Upper lobe of right lung (tissue), 1 donor: ENCODE measurements at regions not wholly inside any gene's neighbourhood (a gene's known extent, or its start where the extent isn't known, plus 50 kb on each side); places are given as distances from the start of the nearest gene placed in this dataset.

ENCODE experiments used
- ATAC-seq: fragments of 200-7000 bp; cut with Tn5 transposase; one replicate; pipeline ENCODE4 v1.9.1; 2020; ENCODE audit warnings: mild to moderate bottlenecking, moderate library complexity
- DNase-seq: peaks from one replicate; pipeline ENCODE4 v3.0.0-alpha.2; 2020
- H3K27ac ChIP-seq: fragments of 200-600 bp; one replicate; pipeline ENCODE4 v1.8.0; 2022
- H3K27me3 ChIP-seq: fragments of 200-600 bp; one replicate; pipeline ENCODE4 v1.8.0; 2022; ENCODE audit warnings: mild to moderate bottlenecking
- H3K36me3 ChIP-seq: fragments of 200-600 bp; one replicate; pipeline ENCODE4 v1.8.0; 2022
- H3K4me1 ChIP-seq: fragments of 200-600 bp; one replicate; pipeline ENCODE4 v1.8.0; 2022
- H3K4me3 ChIP-seq: fragments of 200-600 bp; one replicate; pipeline ENCODE4 v1.8.0; 2022; ENCODE audit warnings: mild to moderate bottlenecking
- H3K9me3 ChIP-seq: fragments of 200-600 bp; one replicate; pipeline ENCODE4 v1.8.0; 2022
- intact Hi-C: fragments of 100-400 bp; cut with DNase I; formaldehyde crosslinking; loops from one replicate; pipeline ENCODE4 v1.11.0; 2022
- TF ChIP-seq, protein P1 (sequence below): fragments of 200-600 bp; IDR thresholded peaks from one replicate; pipeline ENCODE4 v1.8.0; 2022; ENCODE audit warnings: antibody characterized with exemption
- donor health status: DM: no; HTN: yes; CAD: no; lungs with severe emphysema.

- no peak overlapping the region for H3K27ac ChIP-seq
- no peak for DNase-seq
- intact Hi-C loops, result no loop called here
- TF ChIP-seq, protein P1, sequence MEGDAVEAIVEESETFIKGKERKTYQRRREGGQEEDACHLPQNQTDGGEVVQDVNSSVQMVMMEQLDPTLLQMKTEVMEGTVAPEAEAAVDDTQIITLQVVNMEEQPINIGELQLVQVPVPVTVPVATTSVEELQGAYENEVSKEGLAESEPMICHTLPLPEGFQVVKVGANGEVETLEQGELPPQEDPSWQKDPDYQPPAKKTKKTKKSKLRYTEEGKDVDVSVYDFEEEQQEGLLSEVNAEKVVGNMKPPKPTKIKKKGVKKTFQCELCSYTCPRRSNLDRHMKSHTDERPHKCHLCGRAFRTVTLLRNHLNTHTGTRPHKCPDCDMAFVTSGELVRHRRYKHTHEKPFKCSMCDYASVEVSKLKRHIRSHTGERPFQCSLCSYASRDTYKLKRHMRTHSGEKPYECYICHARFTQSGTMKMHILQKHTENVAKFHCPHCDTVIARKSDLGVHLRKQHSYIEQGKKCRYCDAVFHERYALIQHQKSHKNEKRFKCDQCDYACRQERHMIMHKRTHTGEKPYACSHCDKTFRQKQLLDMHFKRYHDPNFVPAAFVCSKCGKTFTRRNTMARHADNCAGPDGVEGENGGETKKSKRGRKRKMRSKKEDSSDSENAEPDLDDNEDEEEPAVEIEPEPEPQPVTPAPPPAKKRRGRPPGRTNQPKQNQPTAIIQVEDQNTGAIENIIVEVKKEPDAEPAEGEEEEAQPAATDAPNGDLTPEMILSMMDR, result no peak
- no peak overlapping the region for H3K4me3 ChIP-seq
- H3K36me3 ChIP-seq, result no peaks in the 10 kb centered on the region
- no peaks in the 10 kb centered on the region for H3K4me1 ChIP-seq
- no peaks in the 10 kb centered on the region for H3K27me3 ChIP-seq
- H3K9me3 ChIP-seq, result no peaks in the 10 kb centered on the region
- ATAC-seq, result no peak
Observed at GRCh38 chr5:61619289-61619688, 287.2 kb downstream of the ZSWIM6 start.

DNA sequence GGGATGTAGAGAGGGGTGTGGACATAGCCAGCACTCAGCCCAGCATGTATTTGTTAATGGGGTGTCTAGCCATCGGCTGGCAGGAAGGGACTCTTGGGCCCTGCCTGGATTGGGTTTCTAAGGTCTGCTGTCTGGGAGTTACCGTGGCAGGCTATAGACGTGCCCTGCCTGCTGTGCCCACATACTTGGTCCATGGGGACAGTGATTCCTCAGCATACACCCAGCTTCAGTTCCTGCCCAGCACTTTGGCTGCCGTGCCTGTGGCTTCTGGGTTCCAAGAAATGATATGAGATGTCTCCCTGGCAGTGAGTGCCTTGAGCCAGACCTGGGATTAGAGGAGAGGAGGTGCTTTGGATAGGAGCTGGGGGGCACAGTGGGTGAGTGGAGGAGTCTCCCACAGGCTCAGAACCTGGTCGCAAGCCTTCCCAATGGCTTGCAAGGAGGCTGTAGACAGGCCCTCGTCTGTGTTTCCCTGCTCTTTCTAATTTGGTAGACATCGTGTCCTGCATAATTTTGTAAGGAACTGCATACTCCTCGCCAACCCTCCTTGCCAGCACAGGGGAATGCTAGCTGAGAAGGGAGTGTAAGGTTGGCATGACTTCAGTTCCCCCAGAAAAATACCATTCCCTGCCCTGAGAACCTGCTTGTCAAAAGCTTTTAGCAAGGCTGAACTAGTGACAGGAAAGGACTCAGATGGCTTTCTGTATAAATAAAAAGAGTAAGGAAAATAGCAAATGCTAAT, 287.9 kb downstream of the ZSWIM6 start:
- Histone ChIP-seq H3K4me3 (no peak overlapping the region), H3K4me1 (no peaks in the 10 kb centered on the region), H3K36me3 (no peaks in the 10 kb centered on the region), H3K27ac (no peak overlapping the region), H3K27me3 (no peaks in the 10 kb centered on the region), H3K9me3 (no peaks in the 10 kb centered on the region)
- ATAC-seq, result no peak
- intact Hi-C loops, result no loop called here
- DNase-seq, result no peak
- TF ChIP-seq, protein P1, result no peak

- no peaks in the 10 kb centered on the region for H3K27me3 ChIP-seq
- intact Hi-C loops, result no loop called here
- DNase-seq (no peak), ATAC-seq (no peak)
- H3K36me3 ChIP-seq, result no peaks in the 10 kb centered on the region
- H3K9me3 ChIP-seq, result no peaks in the 10 kb centered on the region
- H3K4me3 ChIP-seq, result no peak overlapping the region
- TF ChIP-seq, protein P1, result no peak
- no peaks in the 10 kb centered on the region for H3K4me1 ChIP-seq
- no peak overlapping the region for H3K27ac ChIP-seq
Observed at GRCh38 chr5:61620699-61621182, 288.7 kb downstream of the ZSWIM6 start.

GRCh38 chr5:61621202-61621650, 289.2 kb downstream of the ZSWIM6 start:
- DNase-seq (no peak), ATAC-seq (no peak)
- intact Hi-C loops, result no loop called here
- H3K36me3 ChIP-seq, result no peaks in the 10 kb centered on the region
- H3K27me3 ChIP-seq, result no peaks in the 10 kb centered on the region
- no peak overlapping the region for H3K4me3 ChIP-seq
- no peak overlapping the region for H3K27ac ChIP-seq
- no peaks in the 10 kb centered on the region for H3K9me3 ChIP-seq
- TF ChIP-seq, protein P1, result no peak
- no peaks in the 10 kb centered on the region for H3K4me1 ChIP-seq

- Histone ChIP-seq H3K4me1 (no peaks in the 10 kb centered on the region), H3K27me3 (no peaks in the 10 kb centered on the region), H3K36me3 (no peaks in the 10 kb centered on the region), H3K9me3 (no peaks in the 10 kb centered on the region), H3K27ac (no peak overlapping the region), H3K4me3 (no peak overlapping the region)
- no peak for DNase-seq
- TF ChIP-seq, protein P1, result no peak
- intact Hi-C loops, result no loop called here
- no peak for ATAC-seq
Observed at GRCh38 chr5:61622156-61622555, 290.1 kb downstream of the ZSWIM6 start.
